Nephron (organoid): ENCODE measurements at regions not wholly inside any gene's neighbourhood (a gene's known extent, or its start where the extent isn't known, plus 50 kb on each side); places are given as distances from the start of the nearest gene placed in this dataset.
A peak's percentile ranks its signal among the peaks of the same experiment; 100 is the strongest.

Source experiments
- H3K27ac Mint-ChIP-seq, 3 experiments: 2 replicates each; pipeline ENCODE4 v1.8.0; 2020; ENCODE audit warnings: mixed read lengths in 3 of 3, mild to moderate bottlenecking in 2 of 3, moderate library complexity in 1 of 3
- H3K27me3 Mint-ChIP-seq: 2 replicates; pipeline ENCODE4 v1.8.0; 2021; ENCODE audit warnings: low read depth, mild to moderate bottlenecking, moderate library complexity, mixed read lengths
- H3K36me3 Mint-ChIP-seq: 2 replicates; pipeline ENCODE4 v1.8.0; 2020; ENCODE audit warnings: low read depth, mixed read lengths
- H3K4me1 Mint-ChIP-seq: 2 replicates; pipeline ENCODE4 v1.8.0; 2020; ENCODE audit warnings: mixed read lengths
- H3K4me3 Mint-ChIP-seq, 3 experiments: 2 replicates each; pipeline ENCODE4 v1.8.0; 2020; ENCODE audit warnings: mild to moderate bottlenecking in 3 of 3, mixed read lengths in 3 of 3, moderate library complexity in 2 of 3
- H3K9me3 Mint-ChIP-seq: 2 replicates; pipeline ENCODE4 v1.8.0; 2020; ENCODE audit warnings: mixed read lengths
- TF ChIP-seq, protein P1 (sequence below), 3 experiments: fragments of 200-600 bp; sonication (generic); IDR thresholded peaks; one replicate each; pipeline ENCODE4 v1.5.0; 2021; ENCODE audit warnings: antibody characterized with exemption in 3 of 3; ENCODE audit not compliant: unreplicated experiment in 3 of 3

DNA sequence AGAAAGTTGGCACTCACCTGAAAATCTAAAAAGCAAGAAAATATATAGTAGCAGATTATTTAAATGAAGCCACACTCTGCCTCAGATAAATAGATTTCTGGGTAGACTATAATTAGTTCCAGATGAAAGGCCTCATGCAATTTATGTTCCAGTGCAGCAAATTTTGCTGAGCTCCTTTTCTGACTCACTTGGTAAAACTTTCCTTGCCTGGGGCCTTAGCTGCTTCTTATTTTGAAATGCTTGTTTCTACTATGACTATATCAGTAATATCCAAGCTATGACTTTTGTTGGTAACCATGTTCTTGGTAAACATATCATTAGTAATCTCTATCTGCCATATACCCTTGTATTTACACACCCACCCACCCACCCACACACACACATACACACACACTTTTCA, 961.8 kb downstream of the SH3BGRL start:
- TF ChIP-seq, protein P1, sequence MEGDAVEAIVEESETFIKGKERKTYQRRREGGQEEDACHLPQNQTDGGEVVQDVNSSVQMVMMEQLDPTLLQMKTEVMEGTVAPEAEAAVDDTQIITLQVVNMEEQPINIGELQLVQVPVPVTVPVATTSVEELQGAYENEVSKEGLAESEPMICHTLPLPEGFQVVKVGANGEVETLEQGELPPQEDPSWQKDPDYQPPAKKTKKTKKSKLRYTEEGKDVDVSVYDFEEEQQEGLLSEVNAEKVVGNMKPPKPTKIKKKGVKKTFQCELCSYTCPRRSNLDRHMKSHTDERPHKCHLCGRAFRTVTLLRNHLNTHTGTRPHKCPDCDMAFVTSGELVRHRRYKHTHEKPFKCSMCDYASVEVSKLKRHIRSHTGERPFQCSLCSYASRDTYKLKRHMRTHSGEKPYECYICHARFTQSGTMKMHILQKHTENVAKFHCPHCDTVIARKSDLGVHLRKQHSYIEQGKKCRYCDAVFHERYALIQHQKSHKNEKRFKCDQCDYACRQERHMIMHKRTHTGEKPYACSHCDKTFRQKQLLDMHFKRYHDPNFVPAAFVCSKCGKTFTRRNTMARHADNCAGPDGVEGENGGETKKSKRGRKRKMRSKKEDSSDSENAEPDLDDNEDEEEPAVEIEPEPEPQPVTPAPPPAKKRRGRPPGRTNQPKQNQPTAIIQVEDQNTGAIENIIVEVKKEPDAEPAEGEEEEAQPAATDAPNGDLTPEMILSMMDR (IDR thresholded peaks at IDR 0.05; ENCODE audit: unreplicated experiment in 3 of 3), result no peak
- no peaks in the 10 kb centered on the region for H3K36me3 Mint-ChIP-seq
- H3K4me3 Mint-ChIP-seq, result no peak overlapping the region
- H3K4me1 Mint-ChIP-seq, result no peaks in the 10 kb centered on the region
- no peak overlapping the region for H3K27ac Mint-ChIP-seq
- H3K9me3 Mint-ChIP-seq, result peaks cover 30% of the 10 kb centered on the region
- H3K27me3 Mint-ChIP-seq, result no peaks in the 10 kb centered on the region

DNA sequence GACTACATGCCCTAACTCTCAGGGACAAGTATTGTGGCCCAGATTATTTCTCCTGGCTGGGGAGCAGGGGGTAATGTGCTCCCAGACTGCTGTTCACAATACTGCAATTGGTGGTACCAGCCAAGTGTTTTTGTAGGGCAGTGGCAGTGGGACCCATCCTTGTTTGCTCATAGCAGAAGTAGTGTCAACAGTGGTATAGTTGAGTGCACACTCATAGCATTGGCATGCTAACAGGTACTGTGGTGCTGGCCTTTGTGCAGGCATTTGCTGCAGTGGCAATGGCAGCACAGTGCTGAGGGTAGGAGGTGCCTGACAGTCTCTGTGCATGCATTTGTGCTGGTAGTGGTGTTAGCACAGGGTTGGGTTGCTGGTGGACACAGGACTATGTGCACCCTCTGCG, 995.0 kb downstream of the SH3BGRL start:
- Mint-ChIP-seq H3K27me3 (no peaks in the 10 kb centered on the region), H3K36me3 (no peaks in the 10 kb centered on the region), H3K4me3 (no peak overlapping the region), H3K4me1 (no peaks in the 10 kb centered on the region), H3K9me3 (peaks cover 11% of the 10 kb centered on the region), H3K27ac (no peak overlapping the region)
- TF ChIP-seq, protein P1 (IDR thresholded peaks at IDR 0.05; ENCODE audit: unreplicated experiment in 3 of 3), result no peak

DNA sequence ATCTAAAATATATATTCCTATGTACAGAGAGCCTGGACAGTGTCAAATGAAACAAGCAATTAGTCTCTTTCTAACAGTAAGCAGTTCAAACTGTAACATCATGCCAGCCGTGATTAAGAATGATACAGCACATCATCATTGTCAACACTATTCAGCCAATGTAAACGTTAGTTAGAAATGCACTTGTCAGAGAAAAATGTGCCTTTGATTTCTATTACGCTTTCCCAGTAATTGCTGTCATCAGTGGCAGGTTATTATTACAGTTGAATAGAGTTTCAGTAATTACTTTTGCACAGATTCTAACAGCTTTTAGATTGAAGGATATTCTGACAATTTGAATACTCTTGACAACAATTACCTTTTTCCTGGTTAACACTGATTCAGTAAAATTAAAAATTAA, 1007.1 kb downstream of the SH3BGRL start:
- no peak overlapping the region for H3K4me3 Mint-ChIP-seq
- H3K27me3 Mint-ChIP-seq, result no peaks in the 10 kb centered on the region
- H3K36me3 Mint-ChIP-seq, result no peaks in the 10 kb centered on the region
- no peaks in the 10 kb centered on the region for H3K4me1 Mint-ChIP-seq
- peaks cover 2% of the 10 kb centered on the region for H3K9me3 Mint-ChIP-seq
- no peak overlapping the region for H3K27ac Mint-ChIP-seq
- TF ChIP-seq, protein P1 (IDR thresholded peaks at IDR 0.05; ENCODE audit: unreplicated experiment in 3 of 3), result no peak

DNA sequence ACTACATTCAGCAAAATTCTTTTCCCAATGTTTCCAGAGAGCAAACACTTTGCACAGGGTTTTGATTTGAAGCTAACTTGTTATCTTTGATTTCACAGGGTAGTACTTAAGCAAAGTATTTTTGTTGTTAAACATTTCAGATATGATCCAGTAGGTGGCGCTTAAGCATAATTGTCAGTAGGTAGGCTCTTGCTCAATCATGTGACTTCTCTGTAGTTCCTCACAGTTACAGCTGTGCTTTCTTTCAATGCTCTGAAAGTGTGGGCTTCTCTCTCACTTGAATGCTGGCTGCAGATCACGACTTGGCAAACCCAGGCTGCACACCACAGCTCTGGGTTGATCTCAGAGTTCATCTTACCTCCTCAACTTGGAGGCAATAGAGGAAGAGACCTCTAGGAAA, 1016.5 kb downstream of the SH3BGRL start:
- TF ChIP-seq, protein P1 (IDR thresholded peaks at IDR 0.05; ENCODE audit: unreplicated experiment in 3 of 3), result peak in 2 of 3 experiments; percentile 21 to 40
- H3K36me3 Mint-ChIP-seq, result no peaks in the 10 kb centered on the region
- no peaks in the 10 kb centered on the region for H3K4me1 Mint-ChIP-seq
- H3K27ac Mint-ChIP-seq, result no peak overlapping the region
- no peaks in the 10 kb centered on the region for H3K27me3 Mint-ChIP-seq
- no peak overlapping the region for H3K4me3 Mint-ChIP-seq
- H3K9me3 Mint-ChIP-seq, result peaks cover 9% of the 10 kb centered on the region

DNA sequence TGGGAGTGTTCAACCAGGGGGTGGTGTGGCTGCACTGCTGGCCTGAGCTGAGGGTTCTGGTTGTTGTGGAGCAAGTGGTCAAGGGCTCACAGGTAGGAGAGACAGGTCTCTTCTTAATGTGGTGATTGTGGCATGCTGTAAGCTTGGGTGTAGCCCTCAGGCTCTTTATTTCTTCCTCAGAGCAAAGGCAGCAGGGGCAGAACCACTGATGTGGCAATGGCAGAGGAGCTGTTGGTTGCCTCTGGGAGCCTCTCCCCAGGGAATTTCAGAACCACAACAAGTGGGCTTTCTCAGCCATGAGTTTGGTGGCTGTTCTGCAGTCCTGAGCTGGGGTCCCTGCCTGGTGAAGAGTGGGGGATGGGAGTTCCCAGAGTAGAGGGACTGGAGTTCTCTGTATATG, 1017.2 kb downstream of the SH3BGRL start:
- no peaks in the 10 kb centered on the region for H3K4me1 Mint-ChIP-seq
- no peak overlapping the region for H3K27ac Mint-ChIP-seq
- peaks cover 9% of the 10 kb centered on the region for H3K9me3 Mint-ChIP-seq
- TF ChIP-seq, protein P1 (IDR thresholded peaks at IDR 0.05; ENCODE audit: unreplicated experiment in 3 of 3), result no peak
- no peak overlapping the region for H3K4me3 Mint-ChIP-seq
- H3K36me3 Mint-ChIP-seq, result no peaks in the 10 kb centered on the region
- H3K27me3 Mint-ChIP-seq, result no peaks in the 10 kb centered on the region

DNA sequence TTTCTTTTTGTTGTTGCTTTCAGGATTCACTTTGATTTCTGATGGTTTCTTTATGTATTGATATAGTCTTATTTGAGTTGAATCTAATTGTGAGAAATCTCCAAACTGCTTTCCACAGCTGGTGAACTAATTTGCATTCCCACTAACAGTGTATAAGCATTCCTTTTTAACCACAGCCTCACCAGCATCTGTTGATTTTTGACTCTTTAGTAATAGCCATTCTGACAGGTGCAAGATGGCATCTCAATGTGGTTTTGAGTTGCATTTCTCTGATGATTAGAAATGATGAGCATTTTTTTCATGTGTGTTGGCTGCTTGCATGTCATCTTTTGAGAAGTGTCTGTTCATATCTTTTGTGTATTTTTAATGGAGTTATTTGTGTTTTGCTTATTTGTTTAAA, 1023.1 kb downstream of the SH3BGRL start:
- no peaks in the 10 kb centered on the region for H3K36me3 Mint-ChIP-seq
- no peak overlapping the region for H3K27ac Mint-ChIP-seq
- no peak overlapping the region for H3K4me3 Mint-ChIP-seq
- no peaks in the 10 kb centered on the region for H3K27me3 Mint-ChIP-seq
- TF ChIP-seq, protein P1 (IDR thresholded peaks at IDR 0.05; ENCODE audit: unreplicated experiment in 3 of 3), result no peak
- H3K4me1 Mint-ChIP-seq, result no peaks in the 10 kb centered on the region
- peaks cover 6% of the 10 kb centered on the region for H3K9me3 Mint-ChIP-seq
